Endometrial microvascular endothelial cells (primary cell): ENCODE measurements at regions not wholly inside any gene's neighbourhood (a gene's known extent, or its start where the extent isn't known, plus 50 kb on each side); places are given as distances from the start of the nearest gene placed in this dataset.
"Not testable (repeated sequence)": the region's sequence is repeated elsewhere in the genome, so short reads cannot be mapped to it uniquely, and the experiment has no call there.

Experiments used
- in situ Hi-C: cut with HindIII; loops from 2 replicates; pipeline ENCODE4 v1.10.0; 2017; ENCODE audit warnings: low sequenced_read_pairs, low pct_unique_long_range_greater_than_20kb; ENCODE audit errors: inconsistent ontology term

DNA sequence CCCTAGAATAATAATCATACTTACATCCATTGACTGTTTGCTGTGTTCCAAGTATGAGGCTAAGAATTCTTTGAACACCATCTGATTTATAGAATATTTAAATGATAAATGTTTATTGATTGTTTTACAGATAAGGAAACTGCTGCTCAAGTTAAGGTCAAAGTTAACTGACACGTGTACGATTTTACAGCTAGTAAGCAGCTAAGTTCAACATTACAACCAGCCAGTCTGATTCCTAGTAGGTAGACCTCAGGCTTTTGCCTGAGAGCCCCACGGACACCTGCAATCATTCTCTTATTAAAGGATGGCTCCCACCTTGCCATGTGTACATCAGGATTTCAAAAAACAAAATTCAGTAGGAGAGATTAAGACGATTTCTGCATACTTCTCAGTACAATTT lies 141.9 kb downstream of the SPRY2 start:
- in situ Hi-C loops, result no loop called here

DNA sequence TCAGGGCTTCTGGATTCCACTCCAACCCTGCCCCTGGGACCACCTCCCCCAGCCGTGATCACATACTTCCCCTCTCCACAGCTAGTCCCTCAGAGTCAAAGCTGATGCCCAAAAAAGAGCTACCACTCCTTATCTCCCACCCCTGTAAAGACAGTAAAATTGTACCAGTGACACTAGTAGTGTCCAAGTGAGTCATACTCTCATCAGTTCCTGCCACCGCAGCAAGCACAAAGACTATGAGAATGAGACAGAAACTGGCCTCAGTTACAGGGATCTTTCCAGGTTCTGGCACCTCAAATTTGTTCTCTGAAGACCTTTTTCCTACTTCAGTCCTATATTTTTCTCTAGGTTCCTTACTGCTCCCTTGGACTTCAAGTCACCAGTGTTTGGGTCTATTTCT lies 144.2 kb downstream of the SPRY2 start:
- in situ Hi-C loops, result no loop called here

DNA sequence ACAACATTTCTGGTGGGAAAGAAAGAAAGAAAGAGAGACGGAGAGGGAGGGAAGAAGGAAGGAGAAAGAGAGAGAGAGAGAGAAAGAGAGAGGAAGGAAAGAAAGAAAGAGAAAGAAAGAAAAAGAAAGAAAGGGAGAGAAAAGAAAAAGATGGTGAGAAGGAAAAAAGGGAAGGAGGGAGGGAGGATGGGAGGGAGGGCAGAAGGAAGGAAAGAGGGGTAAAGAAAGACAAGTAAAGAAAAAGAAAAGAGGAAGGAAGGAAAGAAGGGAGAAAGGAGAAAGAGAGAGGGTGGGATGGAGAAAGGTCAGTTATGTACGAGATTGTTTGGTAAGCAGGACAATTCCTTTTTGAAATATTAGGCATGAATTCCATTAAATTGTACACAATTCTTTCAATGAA lies 145.3 kb downstream of the SPRY2 start:
- in situ Hi-C loops, result no loop called here

DNA sequence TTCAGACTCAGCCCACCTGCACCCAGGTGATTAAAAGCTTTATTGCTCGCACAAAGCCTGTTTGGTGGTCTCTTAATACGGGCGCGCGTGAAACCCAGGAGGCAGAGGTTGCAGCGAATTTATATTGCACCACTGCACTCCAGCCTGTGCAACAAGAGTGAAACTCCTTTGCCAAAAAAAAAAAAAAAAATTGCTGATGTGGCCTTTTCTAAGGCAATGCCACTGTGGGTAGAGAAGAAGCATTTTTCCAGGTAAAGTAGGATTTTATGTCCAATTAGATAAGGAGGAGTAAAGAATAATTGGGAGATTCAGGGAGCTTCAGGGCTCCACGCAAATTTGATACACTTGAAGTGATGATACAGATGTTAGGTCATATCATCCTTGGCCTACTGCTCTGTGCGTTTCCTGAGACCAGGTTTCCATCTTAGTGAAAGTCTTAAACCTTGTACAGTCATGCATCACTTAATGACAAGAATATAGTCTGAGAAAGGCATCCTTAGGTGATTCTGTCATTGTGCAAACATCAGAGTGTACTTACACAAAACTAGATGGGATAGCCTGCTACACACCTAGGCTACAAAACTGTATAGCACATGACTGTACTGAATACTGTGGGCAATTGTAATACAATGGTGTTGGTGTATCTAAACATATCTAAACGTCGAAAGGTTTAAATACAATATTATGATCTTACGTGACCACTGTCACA lies 150.9 kb downstream of the SPRY2 start:
- in situ Hi-C loops, result no loop called here

DNA sequence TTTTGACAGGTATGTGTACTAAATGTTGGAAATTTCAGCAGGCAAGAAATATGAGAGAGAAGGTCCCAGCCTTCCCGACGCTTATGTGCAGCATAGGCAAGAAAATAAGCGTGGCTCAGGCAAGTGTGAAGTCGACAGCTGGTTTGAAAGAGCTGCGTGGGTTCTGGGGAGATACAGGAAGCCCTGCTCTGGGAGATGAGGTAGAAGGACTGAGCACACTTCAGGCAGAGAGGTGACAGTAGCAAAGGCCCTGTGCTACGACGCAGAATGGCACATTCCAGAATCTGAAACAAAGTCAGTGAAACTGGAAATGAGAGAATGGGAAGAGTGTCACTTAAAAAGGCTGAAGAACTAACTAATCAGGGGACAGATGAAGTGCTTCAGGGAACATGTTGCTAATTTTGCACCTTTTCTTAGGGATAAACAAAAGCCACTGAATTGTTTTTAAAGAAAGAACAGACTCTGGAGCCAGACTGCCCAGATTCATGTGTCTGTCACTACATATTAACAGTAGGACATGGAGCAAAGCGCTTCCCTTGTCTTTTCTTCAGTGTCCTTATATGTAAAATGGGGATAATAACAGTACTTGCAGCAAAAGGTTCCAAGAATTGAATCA lies 160.1 kb downstream of the SPRY2 start:
- in situ Hi-C loops, result no loop called here

DNA sequence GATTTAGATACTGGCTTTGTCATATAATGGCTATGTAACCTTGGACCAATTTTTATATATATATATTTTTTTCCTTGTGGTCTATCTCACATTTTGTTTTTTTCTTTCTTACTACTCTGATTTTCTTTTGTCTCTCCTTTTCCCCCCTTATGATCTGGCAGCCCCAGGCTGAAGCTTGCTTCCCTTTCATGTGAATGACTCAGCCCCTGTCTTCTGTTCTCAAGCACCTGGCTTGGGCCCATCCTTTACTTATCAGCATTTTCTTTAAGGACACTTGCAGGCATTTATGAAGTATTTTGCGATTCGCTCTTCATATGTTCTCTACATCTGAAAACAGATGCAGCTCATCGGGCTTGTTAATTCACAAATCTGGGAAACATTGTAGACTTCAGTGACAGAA lies 163.6 kb downstream of the SPRY2 start:
- in situ Hi-C loops, result no loop called here

DNA sequence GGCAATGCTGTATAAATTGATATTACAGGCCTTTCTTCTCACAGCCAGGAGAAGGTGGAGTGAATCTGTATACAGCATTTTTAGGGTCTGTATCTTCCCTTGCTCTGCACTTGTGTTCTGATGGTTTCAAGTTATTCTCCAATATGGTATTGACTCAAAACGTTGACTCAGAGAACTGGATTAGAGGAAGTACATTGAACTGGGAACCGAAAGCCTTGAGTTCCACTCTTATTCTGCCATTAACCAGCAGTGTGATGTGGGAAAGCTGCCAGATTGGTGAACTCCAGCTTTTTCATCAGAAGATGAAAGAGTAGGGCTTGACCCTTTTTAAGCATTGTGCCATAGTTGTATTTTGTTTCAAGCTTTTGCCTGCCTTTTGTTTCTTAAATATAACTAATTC lies 167.7 kb downstream of the SPRY2 start:
- in situ Hi-C loops, result no loop called here

DNA sequence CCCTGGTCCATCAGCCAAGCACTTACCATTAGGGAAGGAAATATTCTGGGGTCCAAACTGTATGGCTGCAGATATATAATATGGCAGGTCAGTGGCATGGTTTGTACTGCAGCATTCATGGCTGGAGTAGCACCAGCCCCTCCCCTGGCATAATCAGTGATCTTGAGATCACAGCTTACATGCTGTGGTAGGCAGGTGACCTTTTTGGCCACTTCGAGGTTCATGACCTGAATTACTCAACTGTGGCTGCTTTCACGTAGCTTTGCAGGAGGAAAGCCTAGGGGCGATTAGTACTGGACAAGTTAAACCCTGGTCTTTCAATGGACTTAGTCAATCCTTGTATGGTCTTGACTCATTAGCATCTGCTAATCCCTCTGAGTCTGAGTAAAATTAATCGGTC lies 169.8 kb downstream of the SPRY2 start:
- in situ Hi-C loops, result no loop called here

DNA sequence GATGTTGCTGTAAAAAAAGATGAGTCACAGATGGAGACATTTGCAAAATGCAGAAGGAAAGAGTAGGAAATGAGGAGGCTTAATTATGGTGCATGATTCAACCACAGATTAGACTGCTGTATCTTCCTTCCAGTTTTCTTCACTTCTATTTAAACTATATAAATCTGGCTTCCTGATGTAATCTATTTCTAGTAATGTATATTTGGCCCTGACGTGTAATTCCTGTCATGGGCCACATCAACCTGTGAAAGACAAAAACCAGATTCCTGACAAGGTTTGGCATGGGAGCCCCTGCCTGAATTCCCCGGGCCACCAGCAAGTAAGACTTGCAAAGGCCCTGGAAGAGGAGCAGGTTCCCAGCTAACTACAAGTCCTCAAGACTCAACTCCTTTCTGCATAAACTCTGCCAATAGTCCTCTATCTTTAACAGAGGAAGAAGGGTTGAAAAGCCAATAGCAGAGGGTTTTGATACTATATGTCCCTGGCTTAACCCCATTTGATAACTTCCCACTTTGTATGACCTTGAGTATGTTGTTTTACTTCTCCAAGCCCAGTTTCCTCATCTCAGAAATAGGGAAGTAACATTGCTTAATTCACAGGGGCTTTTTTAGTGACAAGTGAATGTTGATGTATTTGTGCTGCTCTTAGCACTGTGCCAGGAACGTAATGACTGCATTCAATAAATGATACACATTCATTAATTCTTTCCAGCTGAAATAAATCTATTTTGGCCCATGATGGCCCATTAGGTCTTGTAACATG lies 172.7 kb downstream of the SPRY2 start:
- in situ Hi-C loops, result no loop called here

DNA sequence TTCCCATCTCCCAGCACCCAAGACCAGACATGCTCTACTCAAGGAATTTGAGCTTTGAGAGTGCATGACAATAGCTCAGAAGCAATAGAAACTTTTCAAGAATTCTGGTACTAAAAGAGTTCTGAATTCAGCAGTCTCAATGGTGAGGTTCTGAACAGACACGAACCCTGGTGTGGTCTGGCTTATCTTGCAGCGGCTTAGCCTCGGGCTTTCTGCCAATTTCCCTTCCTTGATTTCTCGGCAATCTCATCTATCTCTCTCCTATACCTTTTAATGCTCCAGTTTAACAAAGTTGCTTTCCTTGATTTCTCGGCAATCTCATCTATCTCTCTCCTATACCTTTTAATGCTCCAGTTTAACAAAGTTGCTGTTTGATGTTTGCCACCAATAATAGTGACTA lies 174.6 kb downstream of the SPRY2 start:
- in situ Hi-C loops, result no loop called here

DNA sequence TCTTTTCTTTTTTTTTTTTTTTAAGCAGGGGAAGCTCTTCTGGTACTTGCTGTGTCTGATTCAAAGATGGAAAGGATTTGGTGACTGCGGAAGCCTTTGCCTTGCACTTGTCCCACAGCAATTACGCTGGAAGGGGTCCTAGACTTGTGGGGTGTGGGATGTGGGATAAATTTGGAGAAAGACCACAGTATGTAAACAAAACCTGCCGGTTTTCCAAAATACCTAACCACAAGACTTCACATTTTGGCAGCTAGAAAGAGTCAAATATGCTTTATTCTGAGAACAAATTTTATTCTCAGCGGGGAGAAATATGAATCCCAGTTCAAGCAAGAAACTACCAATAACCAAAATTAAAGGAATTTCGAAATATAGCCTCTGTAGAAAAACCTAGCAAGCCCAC lies 176.5 kb downstream of the SPRY2 start:
- in situ Hi-C loops, result no loop called here

DNA sequence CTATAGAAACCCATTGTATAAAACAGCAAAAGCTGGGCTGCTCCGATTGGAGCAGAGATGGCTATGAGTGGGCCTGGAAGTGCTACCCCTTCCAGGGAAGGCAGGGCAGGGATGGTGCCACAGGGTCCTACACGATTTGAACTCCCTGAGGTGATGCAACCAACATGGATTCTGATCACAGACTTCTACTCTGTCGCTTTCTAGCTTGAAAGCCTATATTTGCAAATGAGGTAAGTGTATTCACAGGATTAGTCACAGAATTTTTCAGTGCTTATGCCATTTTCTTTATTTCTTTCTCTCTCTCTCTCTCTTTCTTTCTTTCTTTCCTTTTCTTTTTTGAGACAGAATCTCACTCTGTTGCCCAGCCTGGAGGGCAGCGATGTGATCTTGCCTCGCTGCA lies 179.0 kb downstream of the SPRY2 start:
- in situ Hi-C loops, result no loop called here

DNA sequence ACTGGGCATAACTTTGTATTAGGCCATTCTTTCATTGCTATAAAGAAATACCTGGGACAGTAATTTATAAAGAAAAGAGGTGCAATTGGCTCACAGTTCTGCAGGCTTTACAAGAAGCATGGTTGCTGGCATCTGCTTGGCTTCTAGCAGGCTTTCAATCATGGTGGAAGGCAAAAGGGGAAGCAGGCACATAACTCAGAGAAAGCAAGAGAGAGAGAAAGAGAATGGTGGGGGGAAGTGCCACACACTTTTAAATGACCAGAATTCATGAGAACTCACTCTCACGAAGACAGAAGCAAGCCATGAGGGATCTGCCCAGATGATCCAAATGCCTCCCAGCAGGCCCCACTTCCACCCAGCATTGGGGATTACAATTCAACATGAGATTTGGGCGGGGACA lies 179.7 kb downstream of the SPRY2 start:
- in situ Hi-C loops, result no loop called here

DNA sequence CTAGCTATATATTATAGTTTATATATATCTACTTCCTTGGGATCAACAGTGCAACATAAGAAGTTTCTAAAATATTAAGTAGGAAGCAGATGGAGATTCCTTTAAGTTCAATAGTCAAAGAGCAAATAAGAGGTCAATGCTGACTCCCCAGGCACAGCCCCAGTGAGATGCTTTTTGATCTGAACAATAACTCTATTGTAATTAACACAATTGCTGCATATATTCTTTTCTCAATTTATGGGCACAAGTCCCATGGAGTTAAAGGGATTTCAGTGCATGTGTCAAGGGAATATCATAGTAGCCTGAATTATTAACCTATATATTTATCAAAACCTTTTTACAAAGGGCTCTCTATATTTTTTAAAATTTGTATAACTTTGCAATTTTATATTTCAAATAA lies 180.8 kb downstream of the SPRY2 start:
- in situ Hi-C loops, result no loop called here

DNA sequence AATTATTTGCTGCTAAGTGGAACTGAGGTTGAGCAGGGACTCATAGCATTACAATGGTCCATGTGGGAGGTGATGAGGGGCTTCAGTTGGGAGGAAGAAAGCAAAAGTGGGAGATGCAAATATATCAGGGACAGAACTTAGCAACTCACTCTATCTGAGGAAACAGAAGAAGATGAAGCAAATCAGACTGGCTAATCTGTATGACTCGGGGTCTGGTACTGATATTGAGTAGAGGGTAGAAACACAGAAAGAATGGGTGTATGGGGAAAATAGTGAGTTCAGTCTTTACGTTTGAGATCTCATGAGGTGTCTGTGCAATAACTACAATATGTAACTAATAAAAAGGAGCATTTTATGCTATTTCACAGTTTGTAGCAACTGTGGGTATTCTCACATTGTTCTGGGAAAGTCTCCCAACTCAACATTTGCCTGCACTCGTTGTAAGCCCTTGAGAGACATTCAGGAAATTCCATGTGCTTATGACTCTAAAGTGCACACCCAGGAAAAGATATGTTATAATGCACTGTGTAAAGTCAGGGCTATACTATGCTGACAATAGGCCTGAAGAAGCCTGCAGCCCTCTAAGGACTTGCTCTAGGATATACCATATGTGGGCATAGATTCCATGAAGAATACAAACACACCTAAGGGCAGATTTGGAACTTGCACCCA lies 183.5 kb downstream of the SPRY2 start:
- in situ Hi-C loops, result no loop called here

DNA sequence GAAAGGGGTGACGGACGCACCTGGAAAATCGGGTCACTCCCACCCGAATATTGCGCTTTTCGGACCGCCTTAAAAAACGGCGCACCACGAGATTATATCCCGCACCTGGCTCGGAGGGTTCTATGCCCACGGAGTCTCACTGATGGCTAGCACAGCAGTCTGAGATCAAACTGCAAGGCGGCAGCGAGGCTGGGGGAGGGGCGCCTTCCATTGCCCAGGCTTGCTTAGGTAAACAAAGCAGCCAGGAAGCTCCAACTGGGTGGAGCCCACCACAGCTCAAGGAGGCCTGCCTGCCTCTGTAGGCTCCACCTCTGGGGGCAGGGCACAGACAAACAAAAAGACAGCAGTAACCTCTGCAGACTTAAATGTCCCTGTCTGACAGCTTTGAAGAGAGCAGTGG lies 188.8 kb downstream of the SPRY2 start:
- in situ Hi-C loops, result not testable (repeated sequence)

DNA sequence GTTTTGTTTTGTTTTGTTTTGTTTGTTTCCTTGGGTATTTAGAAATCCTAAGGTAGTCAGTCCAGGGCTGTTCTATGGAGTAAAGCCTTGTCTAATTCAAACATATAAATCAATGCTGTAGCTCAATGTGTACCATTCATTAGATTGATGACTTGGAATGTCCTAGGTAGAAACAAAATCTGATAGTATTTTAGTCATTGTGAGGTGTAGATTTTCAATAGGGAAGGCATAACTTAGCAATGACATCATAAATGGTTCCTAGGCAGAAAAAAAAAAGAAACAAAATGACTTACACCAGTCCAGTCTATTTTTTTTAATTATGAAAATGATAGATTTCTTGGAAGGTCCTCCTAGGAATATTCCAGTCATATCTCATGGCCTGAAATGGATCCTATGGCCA lies 189.9 kb downstream of the SPRY2 start:
- in situ Hi-C loops, result no loop called here

DNA sequence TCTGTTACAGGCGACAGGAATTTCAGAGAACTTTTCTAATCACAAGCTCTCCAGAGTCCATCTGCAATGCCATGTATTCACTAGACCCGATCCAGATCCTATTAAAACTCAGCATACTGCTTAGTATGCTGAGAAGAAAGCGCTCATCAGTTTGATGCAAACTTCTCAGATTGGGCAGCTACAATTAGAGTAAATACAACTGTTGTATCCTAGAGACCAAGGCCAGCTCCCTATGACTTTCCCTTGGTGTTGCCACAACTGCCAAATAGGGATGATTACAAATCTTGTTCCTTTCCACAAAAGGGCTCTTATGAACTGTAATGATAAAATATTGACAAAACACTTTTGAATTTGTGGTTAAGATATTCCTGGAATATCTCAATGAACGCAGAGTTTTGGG lies 191.2 kb downstream of the SPRY2 start:
- in situ Hi-C loops, result no loop called here

DNA sequence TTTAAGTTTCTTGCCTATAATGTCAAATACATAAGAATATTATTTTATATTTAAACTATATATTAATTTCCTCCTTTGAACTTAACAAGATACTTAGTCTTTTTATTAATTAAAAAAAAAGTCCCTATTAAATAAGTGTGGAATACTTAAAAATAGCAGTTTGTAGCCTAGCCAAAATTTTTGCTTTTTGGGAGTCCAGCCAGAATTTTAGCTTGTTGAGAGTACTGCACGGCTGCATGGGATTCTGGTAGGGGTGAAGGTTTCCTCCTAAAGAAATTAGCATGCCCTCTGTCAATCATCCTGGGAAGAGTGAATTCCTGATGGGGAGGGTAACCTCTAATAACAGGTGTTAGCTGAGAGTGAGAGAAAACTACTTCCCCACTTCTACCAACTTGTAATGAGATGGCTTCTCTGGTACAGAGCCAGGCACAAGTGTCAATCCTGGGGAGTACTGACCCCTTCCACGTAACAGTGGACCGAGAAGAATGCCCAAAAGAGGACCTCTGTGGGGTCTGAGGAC lies 195.7 kb downstream of the SPRY2 start:
- in situ Hi-C loops, result no loop called here

DNA sequence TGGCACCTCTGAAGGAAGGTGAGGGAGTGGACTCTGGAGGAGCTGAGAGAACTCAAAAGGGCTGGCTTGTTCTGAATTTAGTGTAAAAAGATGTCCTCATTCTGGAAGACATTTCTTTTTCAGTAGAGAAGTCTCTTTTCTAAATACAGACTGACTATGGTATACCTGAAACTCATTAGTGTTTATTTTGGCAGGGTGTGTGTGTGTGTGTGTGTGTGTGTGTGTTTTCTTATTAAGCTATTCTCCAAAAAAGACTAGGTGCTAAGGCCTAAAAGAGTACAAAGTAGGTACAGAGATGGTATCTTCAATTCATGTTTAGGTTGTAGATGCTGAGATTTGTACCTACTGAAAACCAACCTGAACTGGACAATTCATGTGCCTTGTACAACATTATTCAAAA lies 196.4 kb downstream of the SPRY2 start:
- in situ Hi-C loops, result no loop called here
